Nephron (organoid): ENCODE measurements at regions not wholly inside any gene's neighbourhood (a gene's known extent, or its start where the extent isn't known, plus 50 kb on each side); places are given as distances from the start of the nearest gene placed in this dataset.

Source experiments
- H3K27ac Mint-ChIP-seq, 3 experiments: 2 replicates each; pipeline ENCODE4 v1.8.0; 2020; ENCODE audit warnings: mixed read lengths in 3 of 3, mild to moderate bottlenecking in 2 of 3, moderate library complexity in 1 of 3
- H3K27me3 Mint-ChIP-seq: 2 replicates; pipeline ENCODE4 v1.8.0; 2021; ENCODE audit warnings: low read depth, mild to moderate bottlenecking, moderate library complexity, mixed read lengths
- H3K36me3 Mint-ChIP-seq: 2 replicates; pipeline ENCODE4 v1.8.0; 2020; ENCODE audit warnings: low read depth, mixed read lengths
- H3K4me1 Mint-ChIP-seq: 2 replicates; pipeline ENCODE4 v1.8.0; 2020; ENCODE audit warnings: mixed read lengths
- H3K4me3 Mint-ChIP-seq, 3 experiments: 2 replicates each; pipeline ENCODE4 v1.8.0; 2020; ENCODE audit warnings: mild to moderate bottlenecking in 3 of 3, mixed read lengths in 3 of 3, moderate library complexity in 2 of 3
- H3K9me3 Mint-ChIP-seq: 2 replicates; pipeline ENCODE4 v1.8.0; 2020; ENCODE audit warnings: mixed read lengths
- CTCF ChIP-seq, 3 experiments: fragments of 200-600 bp; sonication (generic); IDR thresholded peaks; one replicate each; pipeline ENCODE4 v1.5.0; 2021; ENCODE audit warnings: antibody characterized with exemption in 3 of 3; ENCODE audit not compliant: unreplicated experiment in 3 of 3

- Mint-ChIP-seq H3K9me3 (no peaks in the 10 kb centered on the region), H3K4me1 (peaks cover 6% of the 10 kb centered on the region), H3K4me3 (no peak overlapping the region), H3K27ac (no peak overlapping the region), H3K36me3 (no peaks in the 10 kb centered on the region), H3K27me3 (no peaks in the 10 kb centered on the region)
- TF ChIP-seq CTCF (IDR thresholded peaks at IDR 0.05; ENCODE audit: unreplicated experiment in 3 of 3), result no peak
Observed at GRCh38 chr18:38487521-38487920, 921.9 kb upstream of the CELF4 start.

DNA sequence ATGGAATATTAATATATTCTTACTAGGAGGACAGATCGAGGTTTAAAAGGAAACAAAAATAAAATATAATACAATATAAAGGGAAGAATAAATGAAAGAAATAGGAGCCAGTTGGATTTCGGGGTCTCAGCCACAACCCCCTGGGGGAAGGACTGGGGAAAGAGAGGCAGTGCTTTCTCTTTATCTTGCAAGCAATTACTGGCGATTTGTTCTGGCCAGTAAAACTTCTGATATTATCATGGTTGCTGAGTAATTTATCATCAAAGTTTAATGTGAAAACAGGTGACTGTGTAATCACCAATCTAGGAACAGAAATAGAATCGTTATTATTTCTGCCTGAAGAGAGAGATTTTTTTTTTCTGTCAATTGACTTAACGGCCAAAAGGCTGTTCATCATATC, 917.7 kb upstream of the CELF4 start:
- TF ChIP-seq CTCF (IDR thresholded peaks at IDR 0.05; ENCODE audit: unreplicated experiment in 3 of 3), result no peak
- H3K4me3 Mint-ChIP-seq, result no peak overlapping the region
- no peaks in the 10 kb centered on the region for H3K27me3 Mint-ChIP-seq
- H3K4me1 Mint-ChIP-seq, result peaks cover 11% of the 10 kb centered on the region
- peaks cover 7% of the 10 kb centered on the region for H3K9me3 Mint-ChIP-seq
- no peaks in the 10 kb centered on the region for H3K36me3 Mint-ChIP-seq
- H3K27ac Mint-ChIP-seq, result no peak overlapping the region

DNA sequence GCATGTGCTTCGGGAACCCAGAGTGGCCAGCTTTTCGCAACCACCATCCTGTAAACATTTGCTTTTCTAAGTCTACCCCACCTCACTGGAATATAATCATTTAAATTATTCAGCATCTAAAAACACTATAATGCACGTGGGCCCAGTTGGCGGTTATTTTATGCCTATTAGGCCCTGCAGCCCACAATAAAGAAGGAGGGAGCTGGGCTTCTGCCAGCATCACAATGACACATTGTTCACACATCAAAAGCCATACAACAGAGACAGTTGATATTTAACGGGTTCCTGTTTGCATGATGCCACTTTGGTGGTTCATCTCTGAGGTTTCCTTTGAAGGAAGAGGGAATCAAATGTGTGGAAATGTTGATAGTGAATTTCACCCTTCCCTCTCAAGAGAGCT, 916.0 kb upstream of the CELF4 start:
- no peak overlapping the region for H3K27ac Mint-ChIP-seq
- H3K27me3 Mint-ChIP-seq, result no peaks in the 10 kb centered on the region
- H3K9me3 Mint-ChIP-seq, result peaks cover 7% of the 10 kb centered on the region
- TF ChIP-seq CTCF (IDR thresholded peaks at IDR 0.05; ENCODE audit: unreplicated experiment in 3 of 3), result no peak
- peaks cover 11% of the 10 kb centered on the region for H3K4me1 Mint-ChIP-seq
- no peak overlapping the region for H3K4me3 Mint-ChIP-seq
- no peaks in the 10 kb centered on the region for H3K36me3 Mint-ChIP-seq

- Mint-ChIP-seq H3K36me3 (no peaks in the 10 kb centered on the region), H3K9me3 (peaks cover 16% of the 10 kb centered on the region), H3K4me1 (no peaks in the 10 kb centered on the region)
Observed at GRCh38 chr18:38475686-38476085, 910.1 kb upstream of the CELF4 start.

GRCh38 chr18:38473535-38473934, 907.9 kb upstream of the CELF4 start:
- Mint-ChIP-seq H3K36me3 (no peaks in the 10 kb centered on the region), H3K27ac (no peak overlapping the region), H3K9me3 (peaks cover 9% of the 10 kb centered on the region), H3K27me3 (no peaks in the 10 kb centered on the region), H3K4me3 (no peak overlapping the region), H3K4me1 (no peaks in the 10 kb centered on the region)
- no peak for TF ChIP-seq CTCF (IDR thresholded peaks at IDR 0.05; ENCODE audit: unreplicated experiment in 3 of 3)

More at GRCh38 chr18:38475686-38476085, 910.1 kb upstream of the CELF4 start:
- Mint-ChIP-seq H3K27ac (no peak overlapping the region), H3K4me3 (no peak overlapping the region), H3K27me3 (no peaks in the 10 kb centered on the region)
- TF ChIP-seq CTCF (IDR thresholded peaks at IDR 0.05; ENCODE audit: unreplicated experiment in 3 of 3), result no peak

GRCh38 chr18:38470421-38470820, 904.8 kb upstream of the CELF4 start:
- Mint-ChIP-seq H3K27ac (no peak overlapping the region), H3K9me3 (peaks cover 9% of the 10 kb centered on the region), H3K36me3 (no peaks in the 10 kb centered on the region), H3K4me3 (no peak overlapping the region), H3K4me1 (no peaks in the 10 kb centered on the region), H3K27me3 (no peaks in the 10 kb centered on the region)
- TF ChIP-seq CTCF (IDR thresholded peaks at IDR 0.05; ENCODE audit: unreplicated experiment in 3 of 3), result no peak
